ENCODE measurements at regions not wholly inside any gene's neighbourhood (a gene's known extent, or its start where the extent isn't known, plus 50 kb on each side); places are given as distances from the start of the nearest gene placed in this dataset.

GRCh38 chr13:109301276-109301675, 485.1 kb downstream of the IRS2 start:
- Mint-ChIP-seq H3K36me3 (ENCODE audit: unreplicated experiment) (no peaks in the 10 kb centered on the region), H3K27ac (ENCODE audit: unreplicated experiment) (no peak overlapping the region), H3K4me1 (ENCODE audit: unreplicated experiment) (peaks cover 10% of the 10 kb centered on the region), H3K4me3 (ENCODE audit: unreplicated experiment) (no peak overlapping the region), H3K27me3 (ENCODE audit: unreplicated experiment) (no peaks in the 10 kb centered on the region), H3K9me3 (ENCODE audit: unreplicated experiment) (no peaks in the 10 kb centered on the region)
- DNase-seq (ENCODE audit: extremely low spot score, unreplicated experiment): no peak
- TF ChIP-seq CTCF (IDR thresholded peaks at IDR 0.05): no peak

- Mint-ChIP-seq H3K27me3 (ENCODE audit: unreplicated experiment) (no peaks in the 10 kb centered on the region), H3K36me3 (ENCODE audit: unreplicated experiment) (no peaks in the 10 kb centered on the region), H3K27ac (ENCODE audit: unreplicated experiment) (peak overlapping the region; percentile 15), H3K4me3 (ENCODE audit: unreplicated experiment) (no peak overlapping the region), H3K9me3 (ENCODE audit: unreplicated experiment) (peaks cover 4% of the 10 kb centered on the region), H3K4me1 (ENCODE audit: unreplicated experiment) (peaks cover 10% of the 10 kb centered on the region)
- DNase-seq (ENCODE audit: extremely low spot score, unreplicated experiment): no peak
- TF ChIP-seq CTCF (IDR thresholded peaks at IDR 0.05): no peak
Measured at GRCh38 chr13:109297628-109298027, 488.8 kb downstream of the IRS2 start.

GRCh38 chr13:109293166-109293565, 493.2 kb downstream of the IRS2 start:
- no peaks in the 10 kb centered on the region for H3K36me3 Mint-ChIP-seq (ENCODE audit: unreplicated experiment)
- no peak overlapping the region for H3K27ac Mint-ChIP-seq (ENCODE audit: unreplicated experiment)
- H3K4me1 Mint-ChIP-seq (ENCODE audit: unreplicated experiment): peaks cover 15% of the 10 kb centered on the region
- no peak for TF ChIP-seq CTCF (IDR thresholded peaks at IDR 0.05)
- H3K27me3 Mint-ChIP-seq (ENCODE audit: unreplicated experiment): no peaks in the 10 kb centered on the region
- no peak overlapping the region for H3K4me3 Mint-ChIP-seq (ENCODE audit: unreplicated experiment)
- DNase-seq (ENCODE audit: extremely low spot score, unreplicated experiment): no peak
- H3K9me3 Mint-ChIP-seq (ENCODE audit: unreplicated experiment): peaks cover 4% of the 10 kb centered on the region

GRCh38 chr13:109288151-109288709, 498.2 kb downstream of the IRS2 start:
- no peak overlapping the region for H3K4me3 Mint-ChIP-seq (ENCODE audit: unreplicated experiment)
- H3K27ac Mint-ChIP-seq (ENCODE audit: unreplicated experiment): peak overlapping the region; percentile 3
- no peak for DNase-seq (ENCODE audit: extremely low spot score, unreplicated experiment)
- H3K36me3 Mint-ChIP-seq (ENCODE audit: unreplicated experiment): no peaks in the 10 kb centered on the region
- H3K27me3 Mint-ChIP-seq (ENCODE audit: unreplicated experiment): no peaks in the 10 kb centered on the region
- H3K4me1 Mint-ChIP-seq (ENCODE audit: unreplicated experiment): peaks cover 10% of the 10 kb centered on the region
- no peak for TF ChIP-seq CTCF (IDR thresholded peaks at IDR 0.05)
- H3K9me3 Mint-ChIP-seq (ENCODE audit: unreplicated experiment): no peaks in the 10 kb centered on the region

- no peak for TF ChIP-seq CTCF (IDR thresholded peaks at IDR 0.05)
- peaks cover 10% of the 10 kb centered on the region for H3K4me1 Mint-ChIP-seq (ENCODE audit: unreplicated experiment)
- no peak overlapping the region for H3K27ac Mint-ChIP-seq (ENCODE audit: unreplicated experiment)
Measured at GRCh38 chr13:109287553-109287952, 498.8 kb downstream of the IRS2 start.

More at GRCh38 chr13:109287553-109287952, 498.8 kb downstream of the IRS2 start:
- no peaks in the 10 kb centered on the region for H3K9me3 Mint-ChIP-seq (ENCODE audit: unreplicated experiment)
- no peaks in the 10 kb centered on the region for H3K27me3 Mint-ChIP-seq (ENCODE audit: unreplicated experiment)
- DNase-seq (ENCODE audit: extremely low spot score, unreplicated experiment): no peak
- no peak overlapping the region for H3K4me3 Mint-ChIP-seq (ENCODE audit: unreplicated experiment)
- no peaks in the 10 kb centered on the region for H3K36me3 Mint-ChIP-seq (ENCODE audit: unreplicated experiment)
